HEK293T (cell line): ENCODE measurements at regions not wholly inside any gene's neighbourhood (a gene's known extent, or its start where the extent isn't known, plus 50 kb on each side); places are given as distances from the start of the nearest gene placed in this dataset.

Experiments used
- FOXM1 ChIP-seq: fragments of 450-650 bp; IDR thresholded peaks from 2 replicates; pipeline ENCODE4 v1.6.1; 2017; ENCODE audit warnings: mild to moderate bottlenecking, borderline replicate concordance
- SP1 ChIP-seq: fragments of 450-650 bp; IDR thresholded peaks from 2 replicates; pipeline ENCODE4 v1.6.1; 2017
- SUZ12 ChIP-seq: fragments of 450-650 bp; IDR thresholded peaks from 2 replicates; pipeline ENCODE4 v1.6.1; 2016; ENCODE audit warnings: mild to moderate bottlenecking

DNA sequence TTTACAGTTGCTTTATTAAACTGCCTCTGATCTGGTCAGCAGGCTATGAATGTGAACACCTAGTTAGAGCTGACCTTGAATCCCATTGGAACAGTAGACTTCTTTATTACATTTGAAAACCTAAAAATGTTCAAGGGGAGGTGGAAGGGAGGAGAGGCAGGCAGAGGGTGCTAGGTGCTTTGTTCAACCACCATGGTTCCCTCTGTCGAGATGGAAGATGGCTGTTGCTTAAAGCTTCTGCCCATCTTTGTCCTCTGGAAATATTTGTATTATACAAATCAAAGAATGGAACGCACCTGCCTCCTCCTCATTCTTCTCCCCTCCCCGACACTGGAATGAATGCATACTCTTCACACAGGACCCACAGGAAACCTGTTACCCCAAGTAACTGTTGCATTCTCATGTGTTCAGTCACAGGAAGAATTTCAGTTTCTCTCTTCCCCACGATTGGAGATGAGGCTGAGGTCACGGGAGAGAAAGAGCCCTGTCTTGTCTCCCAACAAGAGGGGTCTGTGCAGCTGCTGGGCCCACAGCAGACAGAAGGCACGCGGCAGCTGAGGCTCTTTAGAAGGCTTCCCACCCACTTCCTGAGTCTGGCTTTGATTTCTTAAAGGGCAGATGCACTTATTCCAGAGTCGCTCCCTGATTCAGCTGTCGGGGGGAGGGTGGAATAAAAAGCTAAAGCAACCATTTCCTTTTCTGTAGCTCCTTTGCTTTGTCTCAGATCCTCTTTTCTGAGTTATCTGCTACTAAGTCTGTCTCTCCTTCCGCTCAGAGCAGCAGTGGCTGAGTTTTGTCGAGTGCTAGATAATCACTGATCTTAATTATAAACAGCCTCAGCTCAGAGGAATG, 217.9 kb upstream of the BTG1 start:
- TF ChIP-seq FOXM1, result no peak
- TF ChIP-seq SP1, result no peak
- no peak for TF ChIP-seq SUZ12
